WTC11 (cell line): ENCODE measurements at regions not wholly inside any gene's neighbourhood (a gene's known extent, or its start where the extent isn't known, plus 50 kb on each side); places are given as distances from the start of the nearest gene placed in this dataset.

Experiments
- AFF4 ChIP-seq: sonication (generic); formaldehyde crosslinking; IDR thresholded peaks from 2 replicates; pipeline ENCODE4 v1.8.1; 2023; ENCODE audit warnings: mild to moderate bottlenecking, missing genetic modification reagents, borderline replicate concordance
- ATF3 ChIP-seq: sonication (generic); formaldehyde crosslinking; conservative IDR thresholded peaks from 2 replicates; pipeline ENCODE4 v1.8.1; 2022; ENCODE audit warnings: mild to moderate bottlenecking, missing genetic modification reagents
- E2F1 ChIP-seq: sonication (generic); formaldehyde crosslinking; IDR thresholded peaks from 2 replicates; pipeline ENCODE4 v1.8.0; 2022; ENCODE audit warnings: mild to moderate bottlenecking, missing genetic modification reagents
- ZNF138 ChIP-seq: sonication (generic); formaldehyde crosslinking; conservative IDR thresholded peaks from 2 replicates; pipeline ENCODE4 v1.8.1; 2022; ENCODE audit warnings: mild to moderate bottlenecking, moderate library complexity, missing genetic modification reagents
- ZNF416 ChIP-seq: fragments of 250-450 bp; sonication (Bioruptor Pico); IDR thresholded peaks from 2 replicates; pipeline ENCODE4 v1.9.0; 2021; ENCODE audit warnings: mild to moderate bottlenecking, inconsistent platforms
- TF ChIP-seq, protein P1 (sequence below): fragments of 200-600 bp; IDR thresholded peaks from 2 replicates; pipeline ENCODE4 v1.8.0; 2022; ENCODE audit warnings: antibody characterized with exemption
- TF ChIP-seq, protein P2 (sequence below): sonication (generic); formaldehyde crosslinking; IDR thresholded peaks from 2 replicates; pipeline ENCODE4 v1.8.1; 2023; ENCODE audit warnings: mild to moderate bottlenecking, missing genetic modification reagents, moderate library complexity
- TF ChIP-seq, protein P3 (sequence below): sonication (generic); formaldehyde crosslinking; IDR thresholded peaks from 2 replicates; pipeline ENCODE4 v1.8.0; 2022; ENCODE audit warnings: mild to moderate bottlenecking, missing genetic modification reagents

GRCh38 chr1:101632548-101633272, 364.0 kb downstream of the OLFM3 start:
- TF ChIP-seq, protein P1, sequence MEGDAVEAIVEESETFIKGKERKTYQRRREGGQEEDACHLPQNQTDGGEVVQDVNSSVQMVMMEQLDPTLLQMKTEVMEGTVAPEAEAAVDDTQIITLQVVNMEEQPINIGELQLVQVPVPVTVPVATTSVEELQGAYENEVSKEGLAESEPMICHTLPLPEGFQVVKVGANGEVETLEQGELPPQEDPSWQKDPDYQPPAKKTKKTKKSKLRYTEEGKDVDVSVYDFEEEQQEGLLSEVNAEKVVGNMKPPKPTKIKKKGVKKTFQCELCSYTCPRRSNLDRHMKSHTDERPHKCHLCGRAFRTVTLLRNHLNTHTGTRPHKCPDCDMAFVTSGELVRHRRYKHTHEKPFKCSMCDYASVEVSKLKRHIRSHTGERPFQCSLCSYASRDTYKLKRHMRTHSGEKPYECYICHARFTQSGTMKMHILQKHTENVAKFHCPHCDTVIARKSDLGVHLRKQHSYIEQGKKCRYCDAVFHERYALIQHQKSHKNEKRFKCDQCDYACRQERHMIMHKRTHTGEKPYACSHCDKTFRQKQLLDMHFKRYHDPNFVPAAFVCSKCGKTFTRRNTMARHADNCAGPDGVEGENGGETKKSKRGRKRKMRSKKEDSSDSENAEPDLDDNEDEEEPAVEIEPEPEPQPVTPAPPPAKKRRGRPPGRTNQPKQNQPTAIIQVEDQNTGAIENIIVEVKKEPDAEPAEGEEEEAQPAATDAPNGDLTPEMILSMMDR: no peak
- TF ChIP-seq ATF3 (CRISPR knock-in tag) (no peak), AFF4 (CRISPR knock-in tag) (no peak), E2F1 (CRISPR knock-in tag) (no peak), ZNF416 (no peak), ZNF138 (CRISPR knock-in tag) (no peak)
- TF ChIP-seq, protein P2, sequence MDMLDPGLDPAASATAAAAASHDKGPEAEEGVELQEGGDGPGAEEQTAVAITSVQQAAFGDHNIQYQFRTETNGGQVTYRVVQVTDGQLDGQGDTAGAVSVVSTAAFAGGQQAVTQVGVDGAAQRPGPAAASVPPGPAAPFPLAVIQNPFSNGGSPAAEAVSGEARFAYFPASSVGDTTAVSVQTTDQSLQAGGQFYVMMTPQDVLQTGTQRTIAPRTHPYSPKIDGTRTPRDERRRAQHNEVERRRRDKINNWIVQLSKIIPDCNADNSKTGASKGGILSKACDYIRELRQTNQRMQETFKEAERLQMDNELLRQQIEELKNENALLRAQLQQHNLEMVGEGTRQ (CRISPR knock-in tag): no peak
- TF ChIP-seq, protein P3, sequence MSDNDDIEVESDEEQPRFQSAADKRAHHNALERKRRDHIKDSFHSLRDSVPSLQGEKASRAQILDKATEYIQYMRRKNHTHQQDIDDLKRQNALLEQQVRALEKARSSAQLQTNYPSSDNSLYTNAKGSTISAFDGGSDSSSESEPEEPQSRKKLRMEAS (CRISPR knock-in tag): no peak
